Loucy (cell line): ENCODE measurements at regions not wholly inside any gene's neighbourhood (a gene's known extent, or its start where the extent isn't known, plus 50 kb on each side); places are given as distances from the start of the nearest gene placed in this dataset.

Experiments
- CTCF ChIP-seq: fragments of 200-600 bp; sonication (generic); conservative IDR thresholded peaks from 2 replicates; pipeline ENCODE4 v1.5.1; 2014; ENCODE audit warnings: mild to moderate bottlenecking, antibody characterized with exemption, low read length
- EZH2phosphoT487 ChIP-seq: fragments of 200-600 bp; IDR thresholded peaks from 2 replicates; pipeline ENCODE4 v1.6.1; 2018; ENCODE audit warnings: antibody characterized with exemption, mild to moderate bottlenecking, moderate library complexity, borderline replicate concordance

GRCh38 chr2:217469203-217469810, 533.5 kb downstream of the TNS1 start:
- TF ChIP-seq CTCF = no peak
- TF ChIP-seq EZH2phosphoT487 = no peak
